GM10248 (cell line): ENCODE measurements at regions not wholly inside any gene's neighbourhood (a gene's known extent, or its start where the extent isn't known, plus 50 kb on each side); places are given as distances from the start of the nearest gene placed in this dataset.

Experiments
- CTCF ChIA-PET: fragments of 300-600 bp; sonication (Branson Sonifier 250); formaldehyde crosslinking; extraction: SDS; loops from one replicate; lab custom pipeline; 2021; ENCODE audit warnings: antibody characterized with exemption; lab: Yijun Ruan, JAX
- POLR2A ChIA-PET: fragments of 350-650 bp; sonication (Branson Sonifier 250); formaldehyde crosslinking; extraction: SDS; loops from one replicate; lab custom pipeline; 2020; ENCODE audit warnings: antibody characterized with exemption; lab: Yijun Ruan, JAX
- DNase-seq: peaks from one replicate; pipeline ENCODE4 v3.0.0; 2012; ENCODE audit errors: extremely low spot score
- TF ChIP-seq, protein P1 (sequence below): IDR thresholded peaks from 2 replicates; pipeline ENCODE4 v1.5.1; 2012; ENCODE audit warnings: mild to moderate bottlenecking, low read depth; ENCODE audit errors: extremely low read depth, missing control alignments, control extremely low read depth

GRCh38 chr6:137645850-137646249 lies 151.7 kb upstream of the OLIG3 start:
- ChIA-PET POLR2A (no interaction called here), CTCF (no interaction called here)
- no peak for DNase-seq

GRCh38 chr6:137646484-137646883 lies 152.3 kb upstream of the OLIG3 start:
- TF ChIP-seq, protein P1, sequence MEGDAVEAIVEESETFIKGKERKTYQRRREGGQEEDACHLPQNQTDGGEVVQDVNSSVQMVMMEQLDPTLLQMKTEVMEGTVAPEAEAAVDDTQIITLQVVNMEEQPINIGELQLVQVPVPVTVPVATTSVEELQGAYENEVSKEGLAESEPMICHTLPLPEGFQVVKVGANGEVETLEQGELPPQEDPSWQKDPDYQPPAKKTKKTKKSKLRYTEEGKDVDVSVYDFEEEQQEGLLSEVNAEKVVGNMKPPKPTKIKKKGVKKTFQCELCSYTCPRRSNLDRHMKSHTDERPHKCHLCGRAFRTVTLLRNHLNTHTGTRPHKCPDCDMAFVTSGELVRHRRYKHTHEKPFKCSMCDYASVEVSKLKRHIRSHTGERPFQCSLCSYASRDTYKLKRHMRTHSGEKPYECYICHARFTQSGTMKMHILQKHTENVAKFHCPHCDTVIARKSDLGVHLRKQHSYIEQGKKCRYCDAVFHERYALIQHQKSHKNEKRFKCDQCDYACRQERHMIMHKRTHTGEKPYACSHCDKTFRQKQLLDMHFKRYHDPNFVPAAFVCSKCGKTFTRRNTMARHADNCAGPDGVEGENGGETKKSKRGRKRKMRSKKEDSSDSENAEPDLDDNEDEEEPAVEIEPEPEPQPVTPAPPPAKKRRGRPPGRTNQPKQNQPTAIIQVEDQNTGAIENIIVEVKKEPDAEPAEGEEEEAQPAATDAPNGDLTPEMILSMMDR = no peak
- CTCF ChIA-PET = no interaction called here
- no peak for DNase-seq
- POLR2A ChIA-PET = no interaction called here

More at GRCh38 chr6:137645850-137646249, 151.7 kb upstream of the OLIG3 start:
- TF ChIP-seq, protein P1 = no peak

GRCh38 chr6:137647762-137648447 lies 153.7 kb upstream of the OLIG3 start:
- TF ChIP-seq, protein P1 = no peak
- POLR2A ChIA-PET = interaction anchor here (0.6 kb wide), 1 partner anchor 355 kb away, joined by 5 read pairs; no protein-coding TSS in a partner anchor
- CTCF ChIA-PET = interaction anchor here (1.3 to 1.5 kb wide), 2 partner anchors 8 to 570 kb away, joined by 3 read pairs; no protein-coding TSS in a partner anchor
- DNase-seq = no peak

DNA sequence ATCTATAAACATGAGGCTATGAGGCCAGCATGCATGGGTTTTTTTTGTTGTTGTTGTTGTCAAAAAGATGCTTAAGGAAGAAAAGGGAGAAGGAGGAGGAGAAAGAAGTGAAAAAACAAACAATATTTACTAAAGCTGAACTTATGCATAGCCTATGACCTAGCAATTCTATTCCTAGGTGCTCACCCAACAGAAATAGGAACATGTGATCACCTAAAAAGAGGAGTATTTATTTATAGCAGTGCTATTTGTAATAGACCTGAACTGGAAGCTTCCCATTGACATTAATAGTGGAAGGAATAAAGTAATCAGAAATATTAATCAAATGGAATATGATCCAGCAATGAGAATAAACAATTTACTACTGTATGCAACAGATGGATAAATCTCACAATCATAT lies 156.5 kb upstream of the OLIG3 start:
- DNase-seq = no peak
- CTCF ChIA-PET = interaction anchor here (1.1 to 3.4 kb wide), 4 partner anchors 9 to 597 kb away, joined by 3 to 15 read pairs (median 6); no protein-coding TSS in a partner anchor
- POLR2A ChIA-PET = no interaction called here

GRCh38 chr6:137651178-137651577 lies 157.0 kb upstream of the OLIG3 start:
- DNase-seq = no peak
- ChIA-PET POLR2A (no interaction called here), CTCF (interaction anchor here (0.7 to 3.4 kb wide), 5 partner anchors 10 to 598 kb away, joined by 3 to 15 read pairs (median 3); no protein-coding TSS in a partner anchor)
- TF ChIP-seq, protein P1 = no peak

More for the DNA sequence above, 156.5 kb upstream of the OLIG3 start:
- TF ChIP-seq, protein P1 = no peak

GRCh38 chr6:137651591-137652335 lies 157.6 kb upstream of the OLIG3 start:
- no peak for DNase-seq
- CTCF ChIA-PET = interaction anchor here (0.7 to 3.4 kb wide), 6 partner anchors 10 to 598 kb away, joined by 3 to 15 read pairs (median 3); partner anchors contain the start of gene TNFAIP3
- POLR2A ChIA-PET = no interaction called here
- TF ChIP-seq, protein P1 = no peak
